ENCODE measurements at regions not wholly inside any gene's neighbourhood (a gene's known extent, or its start where the extent isn't known, plus 50 kb on each side); places are given as distances from the start of the nearest gene placed in this dataset.

DNA sequence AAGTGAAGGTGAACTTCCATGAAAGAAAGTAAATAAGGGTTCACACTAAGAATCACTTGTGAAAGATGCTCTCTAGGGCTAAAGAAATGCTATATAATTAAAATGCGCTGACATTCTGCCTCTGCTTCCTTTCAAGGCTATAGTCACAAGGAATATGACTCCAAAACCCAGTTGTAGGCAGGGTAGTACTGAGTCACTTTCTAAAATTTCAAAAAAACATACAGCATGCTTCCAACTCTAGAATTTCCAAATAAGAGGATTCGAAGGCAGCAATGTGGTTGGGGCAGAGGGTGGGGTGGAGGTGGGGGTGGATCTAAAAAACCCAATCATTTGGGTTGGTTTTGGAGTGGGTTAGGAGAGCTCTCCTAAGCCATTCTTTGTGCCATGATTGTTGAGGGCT lies 84.6 kb downstream of the HMHB1 start:
- TF ChIP-seq, protein P1, sequence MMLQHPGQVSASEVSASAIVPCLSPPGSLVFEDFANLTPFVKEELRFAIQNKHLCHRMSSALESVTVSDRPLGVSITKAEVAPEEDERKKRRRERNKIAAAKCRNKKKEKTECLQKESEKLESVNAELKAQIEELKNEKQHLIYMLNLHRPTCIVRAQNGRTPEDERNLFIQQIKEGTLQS (IDR thresholded peaks at IDR 0.05; ENCODE audit: borderline replicate concordance, extremely low read depth, low read depth, low read length): no peak
- no peak for TF ChIP-seq SMARCA5 (IDR thresholded peaks at IDR 0.05)
- TF ChIP-seq, protein P2, sequence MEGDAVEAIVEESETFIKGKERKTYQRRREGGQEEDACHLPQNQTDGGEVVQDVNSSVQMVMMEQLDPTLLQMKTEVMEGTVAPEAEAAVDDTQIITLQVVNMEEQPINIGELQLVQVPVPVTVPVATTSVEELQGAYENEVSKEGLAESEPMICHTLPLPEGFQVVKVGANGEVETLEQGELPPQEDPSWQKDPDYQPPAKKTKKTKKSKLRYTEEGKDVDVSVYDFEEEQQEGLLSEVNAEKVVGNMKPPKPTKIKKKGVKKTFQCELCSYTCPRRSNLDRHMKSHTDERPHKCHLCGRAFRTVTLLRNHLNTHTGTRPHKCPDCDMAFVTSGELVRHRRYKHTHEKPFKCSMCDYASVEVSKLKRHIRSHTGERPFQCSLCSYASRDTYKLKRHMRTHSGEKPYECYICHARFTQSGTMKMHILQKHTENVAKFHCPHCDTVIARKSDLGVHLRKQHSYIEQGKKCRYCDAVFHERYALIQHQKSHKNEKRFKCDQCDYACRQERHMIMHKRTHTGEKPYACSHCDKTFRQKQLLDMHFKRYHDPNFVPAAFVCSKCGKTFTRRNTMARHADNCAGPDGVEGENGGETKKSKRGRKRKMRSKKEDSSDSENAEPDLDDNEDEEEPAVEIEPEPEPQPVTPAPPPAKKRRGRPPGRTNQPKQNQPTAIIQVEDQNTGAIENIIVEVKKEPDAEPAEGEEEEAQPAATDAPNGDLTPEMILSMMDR (IDR thresholded peaks at IDR 0.05 in 2 of 3, conservative IDR thresholded peaks at IDR 0.05 in 1 of 3; ENCODE audit: control insufficient read depth in 2 of 3, extremely low read depth in 1 of 3, insufficient read depth in 1 of 3, low read depth in 3 of 3, low read length in 3 of 3): no peak
- TF ChIP-seq, protein P3, sequence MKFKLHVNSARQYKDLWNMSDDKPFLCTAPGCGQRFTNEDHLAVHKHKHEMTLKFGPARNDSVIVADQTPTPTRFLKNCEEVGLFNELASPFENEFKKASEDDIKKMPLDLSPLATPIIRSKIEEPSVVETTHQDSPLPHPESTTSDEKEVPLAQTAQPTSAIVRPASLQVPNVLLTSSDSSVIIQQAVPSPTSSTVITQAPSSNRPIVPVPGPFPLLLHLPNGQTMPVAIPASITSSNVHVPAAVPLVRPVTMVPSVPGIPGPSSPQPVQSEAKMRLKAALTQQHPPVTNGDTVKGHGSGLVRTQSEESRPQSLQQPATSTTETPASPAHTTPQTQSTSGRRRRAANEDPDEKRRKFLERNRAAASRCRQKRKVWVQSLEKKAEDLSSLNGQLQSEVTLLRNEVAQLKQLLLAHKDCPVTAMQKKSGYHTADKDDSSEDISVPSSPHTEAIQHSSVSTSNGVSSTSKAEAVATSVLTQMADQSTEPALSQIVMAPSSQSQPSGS (IDR thresholded peaks at IDR 0.05; ENCODE audit: low read length): no peak
- no peak for TF ChIP-seq EZH2 (IDR thresholded peaks at IDR 0.05; ENCODE audit: borderline replicate concordance, control insufficient read depth, low read depth, low read length)
- TF ChIP-seq EGR1 (IDR thresholded peaks at IDR 0.05; ENCODE audit: borderline replicate concordance in 1 of 2, low read depth in 2 of 2, low read length in 2 of 2): no peak
- no peak for TF ChIP-seq ESRRA (IDR thresholded peaks at IDR 0.05; ENCODE audit: low read length)
- TF ChIP-seq RAD21 (IDR thresholded peaks at IDR 0.05; ENCODE audit: insufficient read depth, low read depth, low read length): no peak
- TF ChIP-seq NR2C2 (IDR thresholded peaks at IDR 0.05; ENCODE audit: borderline replicate concordance, control insufficient read depth, insufficient read length, low read depth): no peak
- TF ChIP-seq, protein P4, sequence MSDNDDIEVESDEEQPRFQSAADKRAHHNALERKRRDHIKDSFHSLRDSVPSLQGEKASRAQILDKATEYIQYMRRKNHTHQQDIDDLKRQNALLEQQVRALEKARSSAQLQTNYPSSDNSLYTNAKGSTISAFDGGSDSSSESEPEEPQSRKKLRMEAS (IDR thresholded peaks at IDR 0.05; ENCODE audit: low read depth, low read length): no peak
- TF ChIP-seq, protein P5, sequence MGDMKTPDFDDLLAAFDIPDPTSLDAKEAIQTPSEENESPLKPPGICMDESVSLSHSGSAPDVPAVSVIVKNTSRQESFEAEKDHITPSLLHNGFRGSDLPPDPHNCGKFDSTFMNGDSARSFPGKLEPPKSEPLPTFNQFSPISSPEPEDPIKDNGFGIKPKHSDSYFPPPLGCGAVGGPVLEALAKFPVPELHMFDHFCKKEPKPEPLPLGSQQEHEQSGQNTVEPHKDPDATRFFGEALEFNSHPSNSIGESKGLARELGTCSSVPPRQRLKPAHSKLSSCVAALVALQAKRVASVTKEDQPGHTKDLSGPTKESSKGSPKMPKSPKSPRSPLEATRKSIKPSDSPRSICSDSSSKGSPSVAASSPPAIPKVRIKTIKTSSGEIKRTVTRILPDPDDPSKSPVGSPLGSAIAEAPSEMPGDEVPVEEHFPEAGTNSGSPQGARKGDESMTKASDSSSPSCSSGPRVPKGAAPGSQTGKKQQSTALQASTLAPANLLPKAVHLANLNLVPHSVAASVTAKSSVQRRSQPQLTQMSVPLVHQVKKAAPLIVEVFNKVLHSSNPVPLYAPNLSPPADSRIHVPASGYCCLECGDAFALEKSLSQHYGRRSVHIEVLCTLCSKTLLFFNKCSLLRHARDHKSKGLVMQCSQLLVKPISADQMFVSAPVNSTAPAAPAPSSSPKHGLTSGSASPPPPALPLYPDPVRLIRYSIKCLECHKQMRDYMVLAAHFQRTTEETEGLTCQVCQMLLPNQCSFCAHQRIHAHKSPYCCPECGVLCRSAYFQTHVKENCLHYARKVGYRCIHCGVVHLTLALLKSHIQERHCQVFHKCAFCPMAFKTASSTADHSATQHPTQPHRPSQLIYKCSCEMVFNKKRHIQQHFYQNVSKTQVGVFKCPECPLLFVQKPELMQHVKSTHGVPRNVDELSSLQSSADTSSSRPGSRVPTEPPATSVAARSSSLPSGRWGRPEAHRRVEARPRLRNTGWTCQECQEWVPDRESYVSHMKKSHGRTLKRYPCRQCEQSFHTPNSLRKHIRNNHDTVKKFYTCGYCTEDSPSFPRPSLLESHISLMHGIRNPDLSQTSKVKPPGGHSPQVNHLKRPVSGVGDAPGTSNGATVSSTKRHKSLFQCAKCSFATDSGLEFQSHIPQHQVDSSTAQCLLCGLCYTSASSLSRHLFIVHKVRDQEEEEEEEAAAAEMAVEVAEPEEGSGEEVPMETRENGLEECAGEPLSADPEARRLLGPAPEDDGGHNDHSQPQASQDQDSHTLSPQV (IDR thresholded peaks at IDR 0.05): no peak
- no peak for TF ChIP-seq POLR2AphosphoS5 (IDR thresholded peaks at IDR 0.05; ENCODE audit: low read length)
- no peak for TF ChIP-seq SP1 (IDR thresholded peaks at IDR 0.05; ENCODE audit: low read depth, low read length)
- no peak for TF ChIP-seq YY1 (IDR thresholded peaks at IDR 0.05; ENCODE audit: low read depth, low read length)

Measured in GM12878 (cell line).